Suprapubic skin (tissue), 4 donors: ENCODE measurements at regions not wholly inside any gene's neighbourhood (a gene's known extent, or its start where the extent isn't known, plus 50 kb on each side); places are given as distances from the start of the nearest gene placed in this dataset.

ENCODE experiments used
- DNase-seq, 2 donors: peaks; one replicate each; pipeline ENCODE4 v3.0.0-alpha.2; 2019; ENCODE audit warnings: low spot score in 2 of 2
- H3K27ac ChIP-seq: fragments of 200-600 bp; sonication (generic); one replicate; pipeline ENCODE4 v1.5.1; 2019
- H3K27me3 ChIP-seq: fragments of 200-600 bp; sonication (generic); one replicate; pipeline ENCODE4 v1.5.1; 2019
- H3K36me3 ChIP-seq: fragments of 200-600 bp; sonication (generic); one replicate; pipeline ENCODE4 v1.5.1; 2019
- H3K4me1 ChIP-seq: fragments of 200-600 bp; sonication (generic); one replicate; pipeline ENCODE4 v1.5.1; 2019
- H3K4me3 ChIP-seq: fragments of 200-600 bp; sonication (generic); one replicate; pipeline ENCODE4 v1.5.1; 2019; ENCODE audit warnings: mild to moderate bottlenecking
- H3K9me3 ChIP-seq: fragments of 200-600 bp; sonication (generic); one replicate; pipeline ENCODE4 v1.5.1; 2019
- EP300 ChIP-seq: sonication (generic); formaldehyde crosslinking; IDR thresholded peaks from one replicate; pipeline ENCODE4 v1.6.1; 2017; ENCODE audit warnings: antibody characterized with exemption
- POLR2A ChIP-seq, 2 donors: fragments of 450-650 bp; IDR thresholded peaks; one replicate each; pipeline ENCODE4 v1.6.1; 2017; ENCODE audit warnings: antibody characterized with exemption in 2 of 2, mild to moderate bottlenecking in 2 of 2, moderate library complexity in 2 of 2
- POLR2AphosphoS5 ChIP-seq, 3 donors: sonication (generic); formaldehyde crosslinking; IDR thresholded peaks; one replicate each; pipeline ENCODE4 v1.6.1; 2017; ENCODE audit warnings: antibody characterized with exemption in 3 of 3
- WGBS: methylation state at CpG from one replicate; pipeline ENCODE4 v1.1.5; 2018; 5-methylcytosine and 5-hydroxymethylcytosine counted together
- TF ChIP-seq, protein P1 (sequence below), 2 donors: fragments of 200-600 bp in 1 of 2; fragments of 450-650 bp in 1 of 2; sonication (generic) in 1 of 2; IDR thresholded peaks; one replicate each; pipeline ENCODE4 v1.5.1; 2016 to 2019; ENCODE audit warnings: antibody characterized with exemption in 2 of 2, mild to moderate bottlenecking in 1 of 2, moderate library complexity in 1 of 2

DNA sequence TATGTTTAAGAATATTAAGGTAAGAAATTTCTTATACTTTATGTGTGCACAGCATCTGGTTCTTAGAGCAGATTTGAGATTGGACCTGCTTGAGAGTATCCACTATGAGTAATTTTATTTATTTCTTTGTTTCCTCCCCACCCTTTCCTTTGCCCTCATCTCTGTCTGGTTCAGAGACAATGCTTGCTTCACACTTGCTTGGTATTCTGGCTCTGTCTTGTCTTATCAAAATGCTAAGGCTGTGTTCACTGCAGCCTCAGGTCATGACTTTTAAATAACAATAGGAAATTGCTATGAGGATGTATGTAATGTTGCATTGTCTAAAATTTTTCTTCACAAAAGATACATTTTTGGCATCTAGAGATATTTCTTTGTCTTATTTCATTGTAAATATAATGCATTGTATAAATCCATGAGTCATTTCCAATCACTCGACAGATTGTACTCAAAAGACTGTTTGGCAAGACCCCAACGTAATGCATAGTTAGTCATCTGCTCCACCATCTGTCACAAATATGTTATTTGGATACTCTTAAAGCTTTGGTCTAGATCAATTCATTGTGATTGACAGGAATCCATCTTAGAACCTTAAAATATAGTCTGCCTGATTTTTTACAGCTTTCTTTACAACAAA is 395.7 kb downstream of the AASDHPPT start:
- TF ChIP-seq POLR2A (IDR thresholded peaks at IDR 0.05), result no peak
- TF ChIP-seq POLR2AphosphoS5 (IDR thresholded peaks at IDR 0.05), result no peak
- no peak for TF ChIP-seq EP300
- TF ChIP-seq, protein P1, sequence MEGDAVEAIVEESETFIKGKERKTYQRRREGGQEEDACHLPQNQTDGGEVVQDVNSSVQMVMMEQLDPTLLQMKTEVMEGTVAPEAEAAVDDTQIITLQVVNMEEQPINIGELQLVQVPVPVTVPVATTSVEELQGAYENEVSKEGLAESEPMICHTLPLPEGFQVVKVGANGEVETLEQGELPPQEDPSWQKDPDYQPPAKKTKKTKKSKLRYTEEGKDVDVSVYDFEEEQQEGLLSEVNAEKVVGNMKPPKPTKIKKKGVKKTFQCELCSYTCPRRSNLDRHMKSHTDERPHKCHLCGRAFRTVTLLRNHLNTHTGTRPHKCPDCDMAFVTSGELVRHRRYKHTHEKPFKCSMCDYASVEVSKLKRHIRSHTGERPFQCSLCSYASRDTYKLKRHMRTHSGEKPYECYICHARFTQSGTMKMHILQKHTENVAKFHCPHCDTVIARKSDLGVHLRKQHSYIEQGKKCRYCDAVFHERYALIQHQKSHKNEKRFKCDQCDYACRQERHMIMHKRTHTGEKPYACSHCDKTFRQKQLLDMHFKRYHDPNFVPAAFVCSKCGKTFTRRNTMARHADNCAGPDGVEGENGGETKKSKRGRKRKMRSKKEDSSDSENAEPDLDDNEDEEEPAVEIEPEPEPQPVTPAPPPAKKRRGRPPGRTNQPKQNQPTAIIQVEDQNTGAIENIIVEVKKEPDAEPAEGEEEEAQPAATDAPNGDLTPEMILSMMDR (IDR thresholded peaks at IDR 0.05), result no peak
- H3K9me3 ChIP-seq, result no peaks in the 10 kb centered on the region
- no peak for DNase-seq
- H3K27ac ChIP-seq, result no peak overlapping the region
- H3K27me3 ChIP-seq, result no peaks in the 10 kb centered on the region
- 43% methylated on average over 2 of the region's 2 CpGs for WGBS
- no peaks in the 10 kb centered on the region for H3K36me3 ChIP-seq
- H3K4me3 ChIP-seq, result no peak overlapping the region
- H3K4me1 ChIP-seq, result no peaks in the 10 kb centered on the region

DNA sequence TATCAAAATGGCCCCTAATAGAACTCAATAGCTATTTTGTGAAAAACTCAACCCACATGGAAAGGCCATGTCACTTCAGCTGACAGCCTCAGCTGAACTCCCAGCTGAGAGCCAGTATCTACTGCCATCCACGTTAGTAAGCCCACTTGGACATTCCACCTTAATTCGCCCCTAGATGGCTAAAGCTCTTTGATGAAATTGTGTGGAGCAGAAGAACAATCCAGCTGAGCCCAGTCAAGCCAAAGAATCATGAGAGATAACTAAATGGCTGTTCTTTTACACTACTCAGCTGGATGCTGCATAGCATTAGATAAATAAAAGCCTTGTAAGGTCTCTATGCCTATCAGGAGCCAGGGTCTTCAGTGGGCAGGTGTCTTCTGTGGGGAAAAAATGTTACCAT is 396.8 kb downstream of the AASDHPPT start:
- H3K4me1 ChIP-seq, result no peaks in the 10 kb centered on the region
- DNase-seq, result no peak
- no peaks in the 10 kb centered on the region for H3K27me3 ChIP-seq
- H3K4me3 ChIP-seq, result no peak overlapping the region
- H3K27ac ChIP-seq, result no peak overlapping the region
- WGBS, result 67% methylated on average over 2 of the region's 2 CpGs
- H3K9me3 ChIP-seq, result no peaks in the 10 kb centered on the region
- H3K36me3 ChIP-seq, result no peaks in the 10 kb centered on the region
- TF ChIP-seq POLR2A (IDR thresholded peaks at IDR 0.05) (no peak), POLR2AphosphoS5 (IDR thresholded peaks at IDR 0.05) (no peak), EP300 (no peak)
- TF ChIP-seq, protein P1 (IDR thresholded peaks at IDR 0.05), result no peak

DNA sequence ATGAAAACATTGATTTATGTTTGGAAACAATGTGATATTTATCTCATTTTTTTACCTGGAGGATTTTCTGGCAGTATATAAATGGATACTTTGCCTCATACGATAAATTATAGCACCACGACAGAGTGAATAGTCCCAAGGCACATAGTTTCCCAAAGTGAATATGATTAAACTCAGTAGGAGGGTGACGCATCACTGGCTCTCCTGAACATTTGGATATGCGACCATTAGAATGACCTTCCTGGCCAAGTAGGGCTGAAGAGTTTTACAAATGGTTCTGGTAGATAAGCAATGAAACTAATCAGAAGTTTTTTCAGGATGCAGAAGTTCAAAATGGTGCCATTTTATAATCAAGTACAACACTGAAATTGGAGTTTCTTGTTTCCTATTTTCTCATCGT is 397.7 kb downstream of the AASDHPPT start:
- no peak overlapping the region for H3K27ac ChIP-seq
- no peaks in the 10 kb centered on the region for H3K36me3 ChIP-seq
- no peaks in the 10 kb centered on the region for H3K9me3 ChIP-seq
- H3K4me1 ChIP-seq, result no peaks in the 10 kb centered on the region
- TF ChIP-seq EP300, result no peak
- no peak for TF ChIP-seq POLR2AphosphoS5 (IDR thresholded peaks at IDR 0.05)
- TF ChIP-seq, protein P1 (IDR thresholded peaks at IDR 0.05), result no peak
- no peak for TF ChIP-seq POLR2A (IDR thresholded peaks at IDR 0.05)
- H3K4me3 ChIP-seq, result no peak overlapping the region
- 68% methylated on average over 5 of the region's 5 CpGs for WGBS
- no peaks in the 10 kb centered on the region for H3K27me3 ChIP-seq
- no peak for DNase-seq

DNA sequence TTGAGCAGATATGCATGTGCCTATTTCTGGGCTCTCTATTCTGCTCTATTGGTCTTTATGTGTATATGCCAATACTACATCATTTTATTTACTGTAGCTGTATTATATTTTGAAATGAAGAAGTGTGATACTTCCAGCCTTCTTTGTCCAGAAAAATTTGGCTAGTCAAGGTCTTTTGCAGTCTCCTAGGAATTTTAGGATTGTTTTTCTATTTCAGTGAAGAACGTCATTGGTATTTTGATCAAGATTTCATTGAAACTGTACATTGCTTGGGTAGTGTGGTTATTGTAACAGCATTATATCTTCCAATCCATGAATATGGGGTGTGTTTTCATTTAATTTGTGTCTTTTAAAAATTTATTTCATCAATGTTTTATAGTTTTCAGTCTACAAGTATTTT is 400.3 kb downstream of the AASDHPPT start:
- H3K4me3 ChIP-seq, result no peak overlapping the region
- no peaks in the 10 kb centered on the region for H3K4me1 ChIP-seq
- H3K9me3 ChIP-seq, result no peaks in the 10 kb centered on the region
- no peak for DNase-seq
- TF ChIP-seq, protein P1 (IDR thresholded peaks at IDR 0.05), result no peak
- no peak for TF ChIP-seq POLR2A (IDR thresholded peaks at IDR 0.05)
- TF ChIP-seq POLR2AphosphoS5 (IDR thresholded peaks at IDR 0.05), result no peak
- no peak for TF ChIP-seq EP300
- no peak overlapping the region for H3K27ac ChIP-seq
- H3K27me3 ChIP-seq, result no peaks in the 10 kb centered on the region
- H3K36me3 ChIP-seq, result no peaks in the 10 kb centered on the region
- WGBS, result 70% methylated on average over 1 of the region's 1 CpG

DNA sequence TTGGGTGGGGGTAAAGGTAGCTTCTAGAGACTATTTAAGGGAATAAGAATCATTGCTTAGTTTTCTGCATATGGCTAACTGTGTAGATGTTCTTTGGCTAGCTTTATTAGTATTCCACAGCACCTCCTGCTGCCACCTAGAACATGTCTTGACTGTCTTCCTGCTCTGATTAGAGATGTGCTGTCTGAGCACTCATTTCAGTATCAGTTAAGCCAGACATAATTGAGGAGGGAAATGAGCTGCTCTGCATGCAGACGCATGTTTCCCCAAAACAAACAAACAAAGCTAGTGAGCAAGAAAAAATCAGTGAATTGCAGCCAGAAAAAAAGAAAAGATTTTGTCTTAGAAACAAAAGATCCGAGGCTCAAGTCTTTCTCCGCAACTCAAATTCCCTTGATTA is 402.2 kb downstream of the AASDHPPT start:
- no peaks in the 10 kb centered on the region for H3K9me3 ChIP-seq
- no peaks in the 10 kb centered on the region for H3K36me3 ChIP-seq
- H3K4me1 ChIP-seq, result peaks cover 3% of the 10 kb centered on the region
- no peak overlapping the region for H3K27ac ChIP-seq
- no peak for DNase-seq
- WGBS, result 69% methylated on average over 3 of the region's 3 CpGs
- no peaks in the 10 kb centered on the region for H3K27me3 ChIP-seq
- TF ChIP-seq, protein P1 (IDR thresholded peaks at IDR 0.05), result no peak
- no peak overlapping the region for H3K4me3 ChIP-seq
